ENCODE measurements at regions not wholly inside any gene's neighbourhood (a gene's known extent, or its start where the extent isn't known, plus 50 kb on each side); places are given as distances from the start of the nearest gene placed in this dataset.

DNA sequence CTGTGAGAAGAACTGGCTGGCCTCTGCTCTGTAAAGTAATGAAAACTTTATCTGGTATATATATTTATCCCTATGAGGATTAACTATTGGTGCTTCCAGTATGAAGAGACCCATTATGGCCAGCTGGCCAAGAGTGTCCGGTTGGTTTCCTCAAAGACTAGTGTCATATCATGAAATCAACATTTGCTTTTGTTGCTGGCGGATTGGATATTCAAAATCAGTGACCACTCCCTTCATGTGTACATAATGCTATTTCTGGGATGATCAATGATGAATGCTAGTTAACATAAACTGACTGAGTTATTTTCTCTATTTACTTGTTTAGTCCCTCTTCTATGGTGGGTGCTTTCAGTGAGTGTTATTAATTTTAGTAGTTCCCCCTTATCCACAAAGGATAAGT, 60.8 kb upstream of the NUDT12 start:
- no peak for DNase-seq

DNA sequence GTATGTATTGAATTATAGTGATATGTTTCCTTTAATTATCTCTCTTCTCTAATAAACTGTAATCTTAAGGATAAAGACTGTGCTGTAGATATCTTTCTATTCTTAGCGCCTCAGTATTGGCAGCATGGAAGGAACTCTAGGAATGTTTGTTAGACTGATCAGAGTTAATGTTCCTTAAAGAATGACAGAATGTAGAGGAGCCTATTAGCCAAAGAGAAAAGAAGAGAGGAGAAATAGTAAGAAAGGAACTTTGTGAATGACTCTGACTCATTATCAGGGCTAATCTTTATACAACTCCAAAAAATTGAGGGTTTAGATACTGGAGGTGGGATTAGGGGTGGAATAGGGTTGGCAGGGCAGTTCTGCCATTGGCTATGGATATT, 59.0 kb upstream of the NUDT12 start:
- no peak for DNase-seq

DNA sequence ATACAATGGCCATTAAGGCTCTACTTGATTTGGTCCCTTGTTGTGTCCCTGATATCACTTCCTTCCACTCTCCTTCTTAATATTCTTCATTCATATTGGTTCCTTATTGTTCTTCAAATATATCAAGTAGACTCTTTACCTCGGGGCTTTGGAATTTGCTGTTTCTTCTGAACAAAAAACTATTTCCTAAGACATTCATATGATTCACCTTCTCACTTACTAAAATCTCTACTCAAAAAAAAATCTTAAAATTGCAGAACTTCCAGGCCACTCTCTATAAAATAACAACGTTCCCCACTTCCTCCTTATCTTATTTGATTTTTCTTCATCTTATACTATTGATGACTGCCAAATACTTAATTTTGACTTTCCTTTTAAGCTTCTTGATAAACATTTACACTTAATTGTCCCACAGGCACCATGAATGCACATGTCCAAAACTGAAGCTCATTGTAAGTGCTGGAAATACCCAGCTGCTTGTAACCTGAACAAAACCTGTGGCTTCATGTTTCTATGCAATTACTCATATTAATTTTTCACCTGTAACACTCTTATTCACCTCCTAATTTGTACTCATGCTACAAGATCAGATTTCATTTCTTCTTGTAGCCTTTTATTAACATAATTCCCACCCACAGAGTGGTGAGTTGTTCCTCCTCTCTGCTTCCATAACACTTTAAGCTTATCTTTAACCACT, 58.4 kb upstream of the NUDT12 start:
- no peak for DNase-seq

DNA sequence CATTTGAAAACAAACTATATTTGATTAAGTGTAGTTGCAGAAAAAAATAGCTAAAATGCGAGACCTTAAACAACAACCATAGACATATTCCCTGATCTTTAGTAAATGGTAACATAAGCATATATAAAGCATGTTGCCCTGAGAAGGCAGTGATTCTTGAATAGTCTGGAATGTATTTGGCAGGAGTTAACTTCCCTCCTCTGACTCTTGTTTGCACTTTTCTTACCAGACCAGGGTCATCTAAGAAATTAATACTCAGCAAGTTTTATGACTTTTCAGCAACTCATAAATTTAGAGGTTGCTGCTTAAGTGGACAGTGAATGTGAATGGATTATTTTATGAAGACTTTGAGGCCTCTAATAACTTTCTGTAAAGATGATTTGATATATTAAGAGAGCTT, 55.3 kb upstream of the NUDT12 start:
- DNase-seq, result no peak

DNA sequence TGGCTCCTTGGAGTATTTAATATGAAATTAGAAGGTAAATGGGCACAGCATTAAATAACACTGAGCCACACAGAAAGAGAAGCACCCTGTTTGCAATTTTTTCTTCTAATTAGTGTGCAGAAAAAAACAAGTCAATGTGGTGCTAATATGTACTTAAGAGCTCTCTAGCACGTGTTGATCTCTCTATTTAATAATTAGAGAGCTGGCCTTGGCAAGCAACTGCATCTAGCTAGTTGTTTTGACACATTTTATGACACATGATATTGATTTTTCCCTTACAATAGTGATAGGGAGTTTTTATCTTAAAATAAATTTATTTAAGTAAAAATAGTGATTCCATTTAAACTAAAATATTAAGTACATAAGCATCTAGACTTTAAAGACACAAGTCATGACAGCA, 54.5 kb upstream of the NUDT12 start:
- DNase-seq, result no peak

DNA sequence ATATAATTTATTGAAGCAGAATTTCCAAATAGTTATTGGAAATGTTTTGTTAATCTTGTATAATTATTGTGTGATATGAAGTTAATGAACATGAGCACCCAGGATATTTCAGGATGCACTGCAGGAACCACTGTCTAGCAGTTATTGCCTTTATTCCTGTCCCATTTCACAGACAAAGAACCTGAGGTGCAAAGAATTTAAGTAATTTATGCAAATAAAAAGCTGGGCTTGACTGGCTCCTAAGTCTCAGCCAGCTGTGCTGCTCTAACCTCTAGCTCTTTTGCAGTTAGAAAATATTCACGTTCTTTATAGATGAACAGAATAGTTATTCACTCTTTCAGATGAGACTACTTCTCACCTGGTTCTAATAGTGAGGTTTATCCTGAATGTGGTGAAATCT, 50.0 kb upstream of the NUDT12 start:
- DNase-seq, result no peak
